HCEC 1CT (cell line): ENCODE measurements at regions not wholly inside any gene's neighbourhood (a gene's known extent, or its start where the extent isn't known, plus 50 kb on each side); places are given as distances from the start of the nearest gene placed in this dataset.

ENCODE experiments used
- DNase-seq: peaks from one replicate; pipeline ENCODE4 v3.0.0-alpha.2; 2017

DNA sequence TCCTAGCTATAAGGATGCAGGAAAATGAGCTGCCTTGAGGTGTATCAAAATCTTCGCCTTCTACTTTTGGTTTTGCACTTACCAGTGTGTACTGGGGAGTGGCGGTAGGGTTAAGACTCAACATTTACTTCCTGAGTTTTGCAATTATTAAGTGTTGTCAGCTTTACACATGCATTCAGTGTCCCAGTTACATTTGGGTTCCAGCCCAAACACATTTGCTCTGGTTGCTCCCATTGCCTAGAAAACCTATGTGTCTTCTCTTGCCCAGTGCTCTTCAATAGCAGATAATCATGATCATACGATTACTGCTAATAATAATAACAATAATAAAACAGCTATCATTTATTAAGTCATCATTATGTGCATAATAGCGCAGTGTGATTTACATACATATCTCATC is 241.5 kb upstream of the PAPPA start:
- no peak for DNase-seq

DNA sequence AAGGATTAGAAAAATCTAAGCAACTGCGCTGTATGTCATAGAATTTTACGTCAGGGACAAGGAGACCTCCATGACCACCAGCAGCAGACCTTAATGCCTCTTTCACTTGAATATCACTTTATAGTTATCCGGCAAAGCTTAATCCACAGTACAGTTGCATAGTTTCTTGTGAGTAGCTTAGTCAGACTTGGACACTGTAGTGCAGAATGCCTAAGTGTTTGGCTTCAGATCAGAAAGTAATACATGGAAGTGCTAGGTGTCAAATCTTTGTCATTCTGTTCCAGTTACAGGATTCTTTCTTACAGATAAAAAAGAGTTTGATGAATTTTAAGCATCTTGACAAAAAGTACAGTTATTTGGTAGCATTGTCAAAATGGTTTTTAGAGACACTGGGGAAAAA is 239.9 kb upstream of the PAPPA start:
- DNase-seq: no peak

DNA sequence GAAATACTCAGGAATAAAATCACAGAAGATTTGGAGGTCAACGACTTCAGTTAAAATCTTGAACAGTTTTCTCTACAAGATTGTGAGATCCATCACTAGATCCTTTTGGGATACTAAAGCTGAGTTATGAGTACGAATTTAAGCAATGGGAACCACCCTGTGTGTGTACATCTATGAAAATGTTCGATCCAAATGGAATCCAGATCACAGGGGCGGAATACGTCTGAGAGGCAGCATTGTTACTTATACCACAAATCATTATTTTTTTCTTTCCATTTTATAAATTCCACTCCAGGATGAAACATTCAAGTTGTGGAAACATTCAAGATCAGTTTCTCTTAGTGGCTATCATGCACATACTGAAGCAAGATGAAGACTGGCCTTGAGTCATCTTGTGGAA is 239.3 kb upstream of the PAPPA start:
- DNase-seq: no peak

DNA sequence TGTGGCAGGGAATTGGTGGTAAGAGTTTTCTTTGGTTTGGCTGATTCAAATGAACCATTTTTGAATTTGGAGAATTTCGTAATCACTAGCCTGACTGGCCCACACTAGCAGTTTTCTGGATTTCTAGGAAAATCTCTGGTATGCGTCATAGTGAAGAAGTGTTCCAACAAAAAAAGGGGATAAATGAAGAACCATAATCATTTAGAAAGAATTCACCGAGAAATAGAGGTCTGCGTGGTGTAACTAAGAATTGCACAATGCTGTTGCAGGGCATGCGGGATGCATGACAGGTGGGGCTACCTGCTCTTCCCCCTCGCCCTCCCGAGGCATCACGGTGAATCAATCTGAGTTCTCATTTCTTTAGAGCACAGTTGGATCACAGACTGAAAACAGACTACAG is 232.3 kb upstream of the PAPPA start:
- peak; percentile 85 for DNase-seq

DNA sequence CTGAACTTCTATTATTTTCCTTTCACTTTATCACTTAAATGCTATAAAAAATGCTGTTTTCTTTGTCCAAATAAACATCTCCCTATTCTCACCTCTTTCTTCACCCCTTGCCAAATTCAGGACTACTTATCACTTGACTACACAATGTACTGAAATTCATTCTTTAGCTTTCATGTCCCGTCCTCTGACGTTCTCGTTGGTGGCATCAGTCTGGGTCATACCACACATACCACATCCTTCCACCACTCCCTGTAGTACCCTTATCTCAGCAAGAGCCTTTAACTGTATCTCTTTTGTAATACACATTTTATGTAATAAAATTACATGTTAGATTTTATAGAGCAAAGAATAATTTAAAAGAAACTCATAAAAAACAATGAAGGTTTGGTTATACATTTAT is 231.1 kb upstream of the PAPPA start:
- DNase-seq: no peak

DNA sequence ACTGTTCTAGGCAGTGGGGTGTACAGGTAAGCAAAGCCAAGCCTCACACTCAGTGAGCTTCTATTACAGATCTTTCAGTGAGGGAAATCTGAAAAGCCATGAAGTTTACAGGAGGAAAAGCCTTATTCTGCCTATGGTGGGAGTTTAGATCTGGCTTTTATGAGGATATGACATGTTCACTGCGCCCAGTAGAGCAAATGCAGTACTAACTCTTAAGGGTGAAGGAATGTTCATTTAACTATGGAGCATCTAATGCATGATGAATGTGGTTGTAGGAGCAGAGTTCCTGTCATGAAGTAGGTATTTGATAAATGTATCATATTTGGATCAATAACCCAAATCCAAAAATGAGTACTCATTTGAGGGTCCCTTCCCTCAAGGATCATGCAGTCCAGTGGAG is 230.2 kb upstream of the PAPPA start:
- peak; percentile 1 for DNase-seq

DNA sequence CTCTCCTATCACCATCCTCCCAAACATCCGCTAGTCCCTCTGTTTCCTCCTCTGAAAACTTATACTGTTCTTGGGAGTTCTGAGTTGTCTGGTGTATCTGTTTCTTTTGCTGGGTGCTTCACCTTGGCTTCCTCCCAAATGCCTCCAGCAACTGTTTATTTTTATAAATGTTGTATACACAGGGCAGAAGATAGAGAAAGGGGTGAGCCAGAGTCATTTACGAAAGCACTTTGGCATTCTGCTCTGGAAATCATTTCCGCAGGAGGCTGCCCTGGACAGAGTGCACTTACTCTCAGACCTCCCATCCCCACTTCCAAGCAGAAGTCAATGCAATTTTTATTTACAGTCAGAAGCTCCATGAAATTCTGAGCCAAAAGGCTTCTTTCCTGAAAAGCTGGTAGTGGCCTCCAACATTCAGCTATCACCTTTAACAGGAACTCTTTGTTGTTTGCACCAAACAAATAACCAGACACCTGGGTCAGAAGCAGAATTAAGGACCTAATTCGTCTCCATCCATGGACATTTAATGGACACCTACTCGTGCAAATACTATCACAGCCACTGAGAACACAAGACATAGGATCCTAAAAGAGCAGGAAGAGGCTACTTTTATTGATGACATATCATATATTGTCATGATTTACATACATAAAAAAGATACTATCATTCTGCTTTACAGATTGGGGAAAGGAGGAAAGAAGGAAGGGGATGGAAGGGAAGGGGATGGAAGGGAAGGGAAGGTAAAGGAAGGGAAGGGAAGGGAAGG is 229.5 kb upstream of the PAPPA start:
- DNase-seq: peak; percentile 95

DNA sequence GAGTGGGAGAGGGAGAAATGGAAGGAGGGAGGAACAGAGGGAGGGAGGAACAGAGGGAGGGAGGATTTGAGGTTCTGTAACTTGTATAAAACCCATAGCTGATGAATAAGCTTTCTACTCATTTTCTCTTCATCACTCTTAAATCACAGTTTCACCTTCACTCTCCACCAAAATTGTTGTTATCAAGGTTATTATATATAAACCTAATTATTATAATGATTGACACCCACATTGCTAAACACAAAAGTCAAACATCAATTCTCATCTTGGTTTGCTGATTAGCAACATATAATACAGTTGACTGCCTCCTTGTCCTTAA is 229.0 kb upstream of the PAPPA start:
- no peak for DNase-seq

DNA sequence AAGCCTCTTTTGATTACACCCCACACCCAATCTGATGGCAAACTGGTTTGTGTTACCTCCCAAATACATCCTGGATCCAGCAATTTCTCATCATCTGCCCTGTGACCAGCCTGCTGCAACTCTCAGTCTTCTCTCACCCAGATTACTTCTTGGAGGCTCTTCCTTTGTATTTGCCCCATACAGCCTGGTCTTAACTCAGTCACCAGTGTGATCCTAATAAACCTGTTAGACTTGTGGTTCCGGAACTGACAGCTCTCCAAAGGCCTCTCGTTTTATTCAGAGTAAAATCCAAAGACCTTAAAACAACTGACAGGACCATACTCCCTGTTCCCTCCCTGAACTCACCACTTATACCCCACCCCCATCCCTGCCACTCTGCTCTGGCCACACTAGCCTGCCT is 228.2 kb upstream of the PAPPA start:
- DNase-seq: no peak

DNA sequence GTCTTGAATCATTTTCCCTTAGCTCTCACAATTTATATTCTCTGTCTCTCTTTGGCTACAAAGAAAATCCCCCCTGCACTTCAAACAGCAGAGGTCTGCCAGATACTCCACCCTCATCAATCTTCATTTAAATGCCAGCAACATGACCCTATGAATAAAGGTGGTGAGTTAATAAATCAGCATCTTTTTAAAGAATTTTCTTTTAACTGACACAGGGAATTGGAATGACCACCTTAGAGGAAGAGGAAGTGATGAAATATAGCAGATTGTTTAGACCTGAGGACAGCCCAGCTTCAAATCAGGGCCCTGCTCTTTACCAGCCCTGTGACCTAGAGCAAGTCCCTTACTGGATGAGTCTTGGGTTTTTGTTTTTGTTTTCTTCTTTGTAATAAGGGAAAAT is 223.1 kb upstream of the PAPPA start:
- peak; percentile 57 for DNase-seq

DNA sequence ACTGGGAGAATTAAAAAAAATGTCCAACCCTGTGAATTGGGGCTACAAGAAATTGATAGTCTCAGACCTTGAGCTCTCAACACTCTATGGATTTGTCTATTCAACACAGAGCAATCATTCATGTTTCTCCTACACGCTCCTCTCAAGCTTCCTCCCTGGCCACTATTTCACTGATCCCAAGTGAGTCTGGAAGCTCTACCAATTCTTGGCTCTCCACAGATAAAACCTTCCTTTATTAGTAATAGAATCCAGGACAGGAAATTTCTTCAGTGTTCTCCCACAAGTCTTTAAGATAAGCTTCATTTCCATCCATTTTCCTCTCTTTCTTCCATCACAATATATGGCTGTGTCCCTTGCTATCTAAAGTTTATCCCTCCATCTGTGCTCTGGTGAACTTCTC is 215.1 kb upstream of the PAPPA start:
- no peak for DNase-seq

DNA sequence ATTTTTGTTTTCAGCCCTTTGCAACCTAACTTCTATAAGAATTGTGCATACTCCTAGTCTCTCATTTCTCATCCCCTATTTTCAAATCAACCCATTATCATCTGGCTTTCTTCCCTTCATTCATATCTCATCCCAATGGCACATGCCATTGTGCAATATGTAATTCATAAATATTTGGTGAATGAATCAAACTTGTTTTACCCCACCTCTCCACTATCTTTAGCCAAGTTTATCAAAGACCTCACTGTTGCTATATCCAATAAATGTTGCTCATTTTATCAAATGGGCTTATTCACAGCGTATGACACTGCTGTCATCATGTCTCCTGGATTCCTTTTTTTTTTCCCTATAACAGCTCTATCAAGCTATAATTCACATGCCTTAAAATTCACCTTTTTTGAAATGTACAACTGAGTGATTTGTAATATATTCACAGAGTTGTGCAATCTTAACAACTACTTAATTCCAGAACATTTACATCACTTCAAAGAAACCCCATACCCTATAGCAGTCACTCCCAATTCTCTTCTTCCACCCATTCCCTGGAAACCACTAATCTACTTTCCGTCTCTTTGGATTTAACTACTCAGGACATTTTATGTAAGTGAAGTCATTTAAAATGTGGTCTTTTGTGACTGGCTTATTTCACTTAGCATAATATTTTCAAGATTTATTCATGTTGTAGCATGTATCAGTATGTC is 214.4 kb upstream of the PAPPA start:
- peak; percentile 89 for DNase-seq

DNA sequence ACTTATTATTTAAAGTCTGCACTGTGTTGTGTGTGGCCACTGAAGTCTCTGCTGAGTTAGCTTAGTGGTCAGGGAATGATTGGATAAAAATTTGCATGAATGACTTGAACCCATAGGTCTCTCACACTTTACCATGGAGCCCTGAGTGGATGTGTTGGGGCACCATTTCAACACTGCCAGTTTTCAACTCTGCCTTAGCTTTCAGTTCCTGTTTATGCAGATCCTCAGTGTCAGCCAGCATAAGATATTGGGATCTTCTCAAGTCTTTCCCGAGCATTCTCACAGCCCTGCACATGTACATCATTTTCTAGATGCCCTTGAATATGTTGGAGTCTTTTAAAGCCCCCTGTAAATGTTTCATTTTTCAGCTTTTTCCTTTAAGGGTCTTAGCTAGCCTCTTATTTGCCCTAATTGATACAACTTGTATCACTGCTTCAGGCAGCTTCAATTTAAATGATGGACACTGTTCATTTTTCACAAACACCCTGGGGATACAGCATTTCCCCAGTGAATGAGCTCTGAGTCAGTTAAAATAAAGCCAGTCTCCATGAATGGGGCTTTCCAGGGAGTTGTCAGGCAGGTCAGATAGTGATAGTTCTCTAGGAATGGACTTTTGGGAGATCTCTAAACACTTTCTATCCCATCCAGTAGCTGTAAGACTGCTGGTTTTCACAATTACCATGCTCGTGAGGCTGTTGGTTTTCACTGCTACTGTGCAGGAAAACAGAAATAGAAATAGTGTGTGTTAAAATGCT is 211.9 kb upstream of the PAPPA start:
- DNase-seq: peak; percentile 40

DNA sequence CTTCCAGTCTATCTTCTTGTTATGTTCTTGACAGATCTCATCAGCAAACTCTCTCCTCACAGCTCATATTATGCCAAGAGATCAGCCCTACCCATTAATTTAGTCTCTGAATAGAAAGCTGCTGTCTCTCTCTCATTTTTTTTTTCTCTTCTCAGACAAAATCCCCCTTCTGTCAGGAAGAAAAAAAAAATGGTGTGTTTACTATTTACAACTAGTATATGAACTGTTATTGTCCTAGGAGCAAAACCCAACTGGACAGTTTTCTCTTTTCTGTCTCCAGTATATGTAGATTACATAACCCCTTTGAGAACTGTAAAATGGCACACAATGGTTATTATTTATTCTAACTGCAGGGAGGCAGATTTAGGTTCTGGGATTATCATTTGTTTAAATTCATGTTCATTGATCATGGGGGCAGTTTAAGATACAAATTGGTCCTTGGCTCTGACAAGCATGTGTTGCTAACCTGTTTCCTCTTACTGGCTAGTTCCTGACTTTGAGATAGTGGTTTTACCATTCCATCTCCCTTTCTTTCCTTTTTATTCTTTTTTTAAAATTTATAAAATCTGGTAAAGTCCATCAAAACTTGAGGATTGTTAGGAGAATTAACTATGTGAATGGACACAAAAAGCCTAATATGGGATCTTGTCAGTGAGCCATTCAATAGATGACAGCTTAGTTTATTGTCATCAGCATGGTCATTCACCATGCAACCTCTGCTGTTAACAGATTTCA is 210.0 kb upstream of the PAPPA start:
- peak; percentile 10 for DNase-seq

DNA sequence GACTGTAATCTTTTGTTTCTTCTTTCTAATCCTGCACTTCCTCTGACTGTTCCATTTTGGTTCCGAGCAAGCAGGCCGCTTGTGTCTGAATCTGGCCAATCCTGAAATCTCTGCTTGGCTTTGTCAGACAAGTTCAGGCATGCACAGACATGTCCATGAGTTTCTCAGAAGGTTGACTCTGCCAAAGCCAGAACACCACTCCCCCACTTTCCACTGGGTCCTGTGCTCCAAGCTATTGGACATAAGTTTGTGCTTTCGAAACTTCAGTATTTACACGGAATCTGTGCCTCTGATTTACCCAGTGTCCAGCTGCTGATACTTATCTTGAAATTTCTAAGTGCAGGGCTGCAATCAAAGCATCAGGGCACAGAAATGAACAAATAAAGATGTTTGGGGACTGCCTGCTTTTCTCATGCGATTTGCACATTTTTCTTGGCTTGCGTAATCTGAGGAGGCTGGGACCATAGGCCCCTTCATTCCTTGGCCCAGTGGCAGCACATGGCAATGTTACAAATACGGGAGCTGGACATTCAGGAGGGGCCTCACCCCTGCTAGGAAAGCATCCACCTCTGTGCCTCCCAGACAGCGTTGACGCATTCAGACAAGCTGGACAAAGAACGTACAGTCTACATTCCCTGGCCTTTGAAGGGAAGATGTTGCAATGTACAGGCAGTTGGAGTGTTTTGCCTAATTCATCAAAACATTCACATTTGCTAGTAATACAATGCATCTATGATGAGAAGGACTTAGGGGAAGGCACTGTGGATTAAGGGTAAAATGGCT is 209.2 kb upstream of the PAPPA start:
- DNase-seq: peak; percentile 97

DNA sequence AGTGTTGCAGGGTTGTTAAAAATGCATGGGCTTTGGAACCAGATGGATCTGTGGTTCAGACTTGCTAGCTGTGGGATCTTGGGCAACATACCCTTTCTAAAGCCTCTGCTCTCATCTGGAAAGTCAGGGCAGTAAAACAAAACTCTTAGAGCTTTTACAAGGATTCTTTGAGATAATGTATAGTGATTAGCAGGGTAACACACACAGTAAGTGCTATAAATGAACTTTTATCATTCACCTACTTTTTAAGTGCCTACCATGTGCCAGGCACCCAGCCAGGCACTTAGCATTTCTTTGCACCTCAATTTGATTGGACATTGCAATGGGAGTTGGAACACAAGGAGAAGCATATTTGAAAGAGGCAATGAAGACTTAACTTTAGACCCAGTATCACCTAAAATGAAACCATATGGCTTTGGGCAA is 208.6 kb upstream of the PAPPA start:
- DNase-seq: no peak

DNA sequence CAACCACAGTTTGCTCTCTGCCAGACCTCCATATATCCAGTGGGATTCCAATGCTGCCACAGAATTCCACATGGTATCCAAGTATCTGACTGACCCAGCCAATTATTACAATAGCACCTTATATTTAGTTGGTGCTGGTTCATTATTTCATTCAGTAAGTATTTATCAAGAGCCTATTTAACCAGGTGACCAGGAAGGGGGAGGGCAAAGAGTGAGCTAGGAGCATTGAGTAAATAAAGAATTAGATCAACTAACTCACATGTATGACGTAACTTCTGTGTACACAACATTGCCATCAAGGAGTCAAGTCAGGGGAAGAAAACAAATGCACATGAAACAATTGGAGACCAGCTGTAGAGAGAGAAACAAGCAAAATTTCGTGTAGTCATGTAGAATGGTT is 207.1 kb upstream of the PAPPA start:
- DNase-seq: no peak

DNA sequence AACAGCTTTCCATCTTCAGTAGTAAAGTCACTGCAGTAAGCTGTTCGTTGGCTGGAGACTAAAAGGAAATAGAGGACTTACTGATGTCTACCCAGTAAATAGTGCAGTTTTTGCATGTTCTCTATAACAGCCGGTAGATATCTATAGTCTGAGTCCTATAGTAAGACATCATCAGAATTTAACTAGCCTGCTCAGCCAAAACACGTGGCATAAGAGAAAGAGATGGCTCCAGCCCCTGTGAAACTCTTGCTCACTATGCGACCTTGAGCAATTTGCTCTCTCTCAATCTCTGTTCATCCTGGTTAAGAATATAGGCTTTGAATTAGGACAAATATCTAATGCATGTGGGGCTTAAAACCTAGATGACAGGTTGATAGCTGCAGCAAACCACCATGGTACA is 201.6 kb upstream of the PAPPA start:
- peak; percentile 1 for DNase-seq

DNA sequence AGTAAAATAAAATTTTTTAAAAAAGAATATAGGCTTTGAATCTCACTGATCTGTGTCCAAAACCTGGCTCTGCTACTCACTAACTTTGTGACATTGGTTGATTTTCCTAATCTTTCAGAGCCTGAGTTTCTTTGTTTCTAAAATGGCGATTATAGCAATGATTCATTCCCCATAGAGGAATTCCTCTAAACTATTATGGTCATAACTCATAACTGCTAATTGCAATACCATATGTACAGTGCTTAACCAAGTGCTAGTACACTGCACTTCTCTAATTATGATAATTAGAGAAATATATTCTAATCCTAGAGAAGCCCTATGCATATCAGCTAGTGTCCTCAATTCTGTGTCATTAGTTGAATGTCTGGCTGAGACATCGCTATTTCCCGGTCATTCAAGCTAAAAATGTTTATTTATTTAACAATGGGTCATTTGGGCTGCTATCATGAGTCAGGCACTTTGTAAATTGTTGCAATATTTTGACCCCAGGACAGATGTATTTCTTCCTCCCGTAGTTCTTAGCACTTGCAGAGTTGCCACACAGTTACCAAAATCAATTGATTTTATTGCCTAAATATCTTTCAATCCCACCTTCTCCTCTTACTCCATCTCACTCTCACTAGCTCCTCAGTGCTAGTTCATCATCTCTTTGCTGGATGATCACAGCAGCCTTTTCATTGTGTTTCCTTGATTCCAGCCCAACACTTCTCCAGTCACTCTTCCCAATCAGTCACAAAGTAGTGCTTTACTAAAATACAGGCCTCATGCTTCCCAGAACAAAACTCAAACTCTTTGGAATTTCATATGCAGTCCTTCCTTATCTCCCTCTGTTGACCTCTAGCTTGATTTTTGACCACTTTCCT is 200.9 kb upstream of the PAPPA start:
- DNase-seq: peak; percentile 87

DNA sequence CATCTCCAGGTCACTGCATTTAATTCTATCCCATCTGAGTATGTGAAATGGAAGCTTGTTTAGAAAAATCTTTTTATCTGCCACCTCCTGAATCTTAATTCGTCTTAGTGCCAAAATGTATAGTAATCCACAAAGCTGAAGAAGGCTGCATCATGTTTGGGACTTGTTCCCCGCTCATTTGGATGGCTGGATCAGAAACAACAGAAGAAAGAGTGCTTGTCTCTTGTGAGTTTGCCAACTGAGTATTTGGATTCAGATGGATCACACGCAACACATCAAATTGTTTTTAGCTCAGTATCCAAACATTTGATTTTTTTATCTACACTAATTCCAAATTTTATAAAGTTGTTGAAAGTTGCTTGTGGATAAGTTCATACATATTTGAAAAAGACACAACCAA is 197.2 kb upstream of the PAPPA start:
- no peak for DNase-seq

DNA sequence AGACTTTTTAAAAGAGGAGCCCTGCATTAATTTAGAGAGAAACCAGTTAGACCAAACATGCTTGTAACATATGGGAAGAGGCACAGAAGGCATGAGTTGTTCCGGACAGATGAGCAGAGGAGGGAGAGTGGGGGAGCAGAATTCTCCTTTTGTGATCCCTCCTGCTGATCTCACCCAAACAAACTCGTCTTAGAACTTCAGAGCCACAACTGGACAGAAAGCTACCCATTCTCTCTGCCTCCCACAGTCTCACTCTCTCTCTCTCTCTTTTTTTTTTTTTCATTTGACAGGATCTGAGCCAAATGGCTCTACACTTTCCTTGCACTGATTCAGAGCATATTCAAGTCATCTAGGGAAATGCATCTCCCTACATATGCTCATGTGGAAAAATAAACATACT is 196.0 kb upstream of the PAPPA start:
- peak; percentile 9 for DNase-seq
